MM.1S (cell line): ENCODE measurements at regions not wholly inside any gene's neighbourhood (a gene's known extent, or its start where the extent isn't known, plus 50 kb on each side); places are given as distances from the start of the nearest gene placed in this dataset.

Experiments
- EZH2 ChIP-seq: fragments of 300-600 bp; sonication (generic); optimal IDR thresholded peaks from 2 replicates; pipeline ENCODE3; 2017; ENCODE audit warnings: low read depth, mild to moderate bottlenecking, antibody characterized with exemption, low read length, mixed read lengths
- TF ChIP-seq, protein P1 (sequence below): fragments of 300-600 bp; sonication (generic); IDR thresholded peaks from 2 replicates; pipeline ENCODE4 v1.5.1; 2016; ENCODE audit warnings: antibody characterized with exemption, low read length, mixed read lengths

DNA sequence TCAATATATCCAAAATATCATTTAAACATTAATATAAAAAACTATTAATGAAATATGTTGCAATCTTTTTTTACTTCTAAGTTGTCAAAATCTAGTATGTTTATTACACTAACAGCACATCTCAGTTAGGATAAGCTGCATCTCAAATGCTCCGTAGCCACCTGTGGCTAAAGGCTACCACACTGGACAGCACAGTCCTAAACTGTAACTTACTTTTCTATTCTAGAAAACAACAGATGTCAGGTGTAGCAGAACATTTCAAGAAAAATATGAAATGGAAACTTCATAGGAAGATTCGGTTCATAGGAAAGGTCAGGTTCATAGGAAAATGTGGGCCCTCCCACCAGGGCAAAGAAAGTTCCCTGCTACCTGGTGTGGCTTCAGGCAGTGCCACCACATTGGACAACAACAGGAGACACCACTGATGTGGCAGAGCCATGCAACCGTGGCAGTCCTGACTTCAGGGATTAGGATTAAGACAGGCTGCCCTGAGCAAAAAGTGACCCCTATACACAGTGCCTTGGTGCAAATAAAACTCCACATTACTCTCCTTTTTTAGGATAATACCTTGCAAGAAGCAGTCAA lies 197.8 kb upstream of the NR4A3 start:
- TF ChIP-seq, protein P1, sequence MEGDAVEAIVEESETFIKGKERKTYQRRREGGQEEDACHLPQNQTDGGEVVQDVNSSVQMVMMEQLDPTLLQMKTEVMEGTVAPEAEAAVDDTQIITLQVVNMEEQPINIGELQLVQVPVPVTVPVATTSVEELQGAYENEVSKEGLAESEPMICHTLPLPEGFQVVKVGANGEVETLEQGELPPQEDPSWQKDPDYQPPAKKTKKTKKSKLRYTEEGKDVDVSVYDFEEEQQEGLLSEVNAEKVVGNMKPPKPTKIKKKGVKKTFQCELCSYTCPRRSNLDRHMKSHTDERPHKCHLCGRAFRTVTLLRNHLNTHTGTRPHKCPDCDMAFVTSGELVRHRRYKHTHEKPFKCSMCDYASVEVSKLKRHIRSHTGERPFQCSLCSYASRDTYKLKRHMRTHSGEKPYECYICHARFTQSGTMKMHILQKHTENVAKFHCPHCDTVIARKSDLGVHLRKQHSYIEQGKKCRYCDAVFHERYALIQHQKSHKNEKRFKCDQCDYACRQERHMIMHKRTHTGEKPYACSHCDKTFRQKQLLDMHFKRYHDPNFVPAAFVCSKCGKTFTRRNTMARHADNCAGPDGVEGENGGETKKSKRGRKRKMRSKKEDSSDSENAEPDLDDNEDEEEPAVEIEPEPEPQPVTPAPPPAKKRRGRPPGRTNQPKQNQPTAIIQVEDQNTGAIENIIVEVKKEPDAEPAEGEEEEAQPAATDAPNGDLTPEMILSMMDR = no peak
- TF ChIP-seq EZH2 = no peak
